Right renal pelvis (tissue), 4 donors: ENCODE measurements at regions not wholly inside any gene's neighbourhood (a gene's known extent, or its start where the extent isn't known, plus 50 kb on each side); places are given as distances from the start of the nearest gene placed in this dataset.
A peak's percentile ranks its signal among the peaks of the same experiment; 100 is the strongest.
"Not testable (repeated sequence)": the region's sequence is repeated elsewhere in the genome, so short reads cannot be mapped to it uniquely, and the experiment has no call there.

Experiments
- DNase-seq, 4 donors: peaks; one replicate each; pipeline ENCODE4 v3.0.0-alpha.2; 2013; ENCODE audit warnings: low read depth in 4 of 4, low spot score in 3 of 4, missing footprints in 1 of 4

- DNase-seq, result peak in 1 of 4 donors; percentile 12
Measured at GRCh38 chr6:155660251-155660977, 204.8 kb upstream of the NOX3 start.

- DNase-seq, result no peak
Measured at GRCh38 chr6:155656024-155656423, 200.4 kb upstream of the NOX3 start.

- DNase-seq, result no peak
Measured at GRCh38 chr6:155654474-155654873, 198.8 kb upstream of the NOX3 start.

GRCh38 chr6:155648301-155648700, 192.7 kb upstream of the NOX3 start:
- DNase-seq, result no peak

GRCh38 chr6:155647354-155647753, 191.7 kb upstream of the NOX3 start:
- DNase-seq, result no peak

- no peak for DNase-seq
Measured at GRCh38 chr6:155646443-155646842, 190.8 kb upstream of the NOX3 start.

- DNase-seq, result no peak
Measured at GRCh38 chr6:155645325-155645724, 189.7 kb upstream of the NOX3 start.

- no peak for DNase-seq
Measured at GRCh38 chr6:155641603-155642002, 186.0 kb upstream of the NOX3 start.

GRCh38 chr6:155638200-155638599, 182.6 kb upstream of the NOX3 start:
- DNase-seq, result no peak

GRCh38 chr6:155635416-155635815, 179.8 kb upstream of the NOX3 start:
- no peak for DNase-seq

GRCh38 chr6:155630085-155630484, 174.4 kb upstream of the NOX3 start:
- DNase-seq, result no peak

GRCh38 chr6:155629652-155630051, 174.0 kb upstream of the NOX3 start:
- no peak for DNase-seq

- DNase-seq, result no peak
Measured at GRCh38 chr6:155628306-155628705, 172.7 kb upstream of the NOX3 start.

GRCh38 chr6:155627722-155628212, 172.1 kb upstream of the NOX3 start:
- not testable (repeated sequence) for DNase-seq

- DNase-seq, result no peak
Measured at GRCh38 chr6:155623450-155624178, 168.0 kb upstream of the NOX3 start.

- DNase-seq, result no peak
Measured at GRCh38 chr6:155614606-155615005, 159.0 kb upstream of the NOX3 start.

GRCh38 chr6:155611742-155612141, 156.1 kb upstream of the NOX3 start:
- no peak for DNase-seq

GRCh38 chr6:155604991-155605390, 149.4 kb upstream of the NOX3 start:
- no peak for DNase-seq

GRCh38 chr6:155599561-155599960, 143.9 kb upstream of the NOX3 start:
- no peak for DNase-seq

GRCh38 chr6:155599160-155599559, 143.5 kb upstream of the NOX3 start:
- no peak for DNase-seq

GRCh38 chr6:155595284-155595683, 139.6 kb upstream of the NOX3 start:
- DNase-seq, result no peak

GRCh38 chr6:155591741-155592140, 136.1 kb upstream of the NOX3 start:
- DNase-seq, result no peak
